CD1c-positive myeloid dendritic cell (primary cell): ENCODE measurements at regions not wholly inside any gene's neighbourhood (a gene's known extent, or its start where the extent isn't known, plus 50 kb on each side); places are given as distances from the start of the nearest gene placed in this dataset.

ENCODE experiments used
- DNase-seq: peaks from one replicate; pipeline ENCODE4 v3.0.0-alpha.2; 2016; ENCODE audit errors: extremely low spot score

DNA sequence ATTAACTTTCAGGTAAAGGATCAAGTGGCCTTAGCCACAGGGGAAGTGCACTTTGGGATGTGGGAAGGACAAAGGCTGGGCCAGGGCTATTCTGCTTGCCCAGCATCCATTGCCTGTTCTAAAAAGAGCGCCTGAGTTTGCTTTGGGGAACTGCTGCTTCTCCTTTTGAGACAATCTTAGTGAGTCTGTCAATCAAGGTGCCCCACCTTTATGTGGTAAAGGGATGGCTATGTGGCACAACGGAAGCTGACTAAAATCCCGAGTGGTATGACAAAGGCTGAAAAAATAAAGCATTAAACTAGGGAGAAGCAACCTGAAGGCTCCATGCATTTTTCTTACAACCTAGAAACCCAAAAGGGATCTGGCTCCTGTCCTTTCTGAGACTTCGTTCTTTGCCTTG is 540.5 kb downstream of the SLC4A3 start:
- DNase-seq: no peak

DNA sequence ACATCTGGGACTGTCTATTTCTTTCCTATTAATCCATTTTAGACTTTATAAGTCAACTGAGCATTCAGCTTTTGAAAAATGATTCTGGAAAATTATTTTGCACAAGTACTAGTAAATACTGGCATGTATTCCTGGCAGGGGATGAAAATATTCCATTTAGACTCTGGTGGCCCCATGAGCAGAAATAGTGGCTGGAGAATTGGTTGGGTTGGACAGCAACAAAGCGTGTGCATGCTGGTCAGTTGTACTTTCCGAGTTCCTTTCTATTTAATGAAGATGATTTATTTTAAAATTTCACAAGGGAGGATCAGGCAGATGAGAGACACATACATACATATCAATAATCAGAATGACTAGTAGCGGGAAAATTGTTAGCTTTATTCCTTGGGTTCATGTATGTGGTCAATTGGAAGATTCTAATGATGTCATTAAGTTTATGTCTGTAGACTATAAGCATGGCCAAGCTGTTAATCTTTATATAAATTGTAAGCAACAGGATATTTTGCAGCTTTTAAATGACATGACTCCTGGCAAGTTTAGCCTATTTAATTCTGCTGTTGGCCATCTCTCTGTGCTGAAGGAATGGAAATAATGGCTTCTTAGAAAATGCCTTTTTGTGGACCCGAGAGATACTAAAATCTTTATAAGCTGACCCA is 541.6 kb downstream of the SLC4A3 start:
- DNase-seq: no peak

DNA sequence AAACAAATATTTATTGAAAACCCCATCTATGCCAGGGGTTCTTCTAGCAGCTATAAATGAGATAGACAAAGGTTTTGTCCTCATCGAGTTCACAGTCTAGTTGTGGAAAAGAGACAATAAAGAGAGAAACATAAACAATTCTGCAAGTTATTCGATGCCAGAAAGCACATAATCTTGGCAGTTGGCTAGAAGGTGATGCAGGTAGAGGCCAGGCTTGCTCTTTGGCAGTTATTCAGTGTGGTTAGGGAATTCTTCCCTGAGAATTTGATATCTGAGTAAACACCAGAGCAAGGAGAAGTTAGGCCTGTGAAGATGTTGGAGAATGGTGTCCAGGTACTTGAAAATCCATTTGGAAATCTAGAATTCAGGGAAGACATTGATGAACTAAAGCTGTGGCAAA is 547.4 kb downstream of the SLC4A3 start:
- no peak for DNase-seq

DNA sequence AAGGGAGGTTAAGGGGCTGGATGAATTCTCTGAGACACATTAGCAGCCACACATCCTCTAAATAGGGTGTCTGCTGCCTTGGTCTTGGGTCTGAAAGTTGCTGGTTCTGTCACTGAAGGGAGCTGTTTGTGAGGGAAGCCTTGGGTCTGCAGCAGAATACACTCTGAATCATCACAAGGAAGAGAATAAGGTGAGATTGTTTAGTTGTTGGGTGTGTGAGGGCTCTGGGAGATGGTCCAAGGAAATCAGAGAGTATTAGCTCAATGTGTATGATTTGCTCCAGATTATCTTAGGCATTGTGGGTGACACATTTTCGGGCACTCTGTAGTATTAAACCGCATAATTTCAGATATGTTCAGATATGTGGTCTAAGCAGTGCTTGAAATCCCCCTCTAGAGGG is 548.5 kb downstream of the SLC4A3 start:
- DNase-seq: no peak

DNA sequence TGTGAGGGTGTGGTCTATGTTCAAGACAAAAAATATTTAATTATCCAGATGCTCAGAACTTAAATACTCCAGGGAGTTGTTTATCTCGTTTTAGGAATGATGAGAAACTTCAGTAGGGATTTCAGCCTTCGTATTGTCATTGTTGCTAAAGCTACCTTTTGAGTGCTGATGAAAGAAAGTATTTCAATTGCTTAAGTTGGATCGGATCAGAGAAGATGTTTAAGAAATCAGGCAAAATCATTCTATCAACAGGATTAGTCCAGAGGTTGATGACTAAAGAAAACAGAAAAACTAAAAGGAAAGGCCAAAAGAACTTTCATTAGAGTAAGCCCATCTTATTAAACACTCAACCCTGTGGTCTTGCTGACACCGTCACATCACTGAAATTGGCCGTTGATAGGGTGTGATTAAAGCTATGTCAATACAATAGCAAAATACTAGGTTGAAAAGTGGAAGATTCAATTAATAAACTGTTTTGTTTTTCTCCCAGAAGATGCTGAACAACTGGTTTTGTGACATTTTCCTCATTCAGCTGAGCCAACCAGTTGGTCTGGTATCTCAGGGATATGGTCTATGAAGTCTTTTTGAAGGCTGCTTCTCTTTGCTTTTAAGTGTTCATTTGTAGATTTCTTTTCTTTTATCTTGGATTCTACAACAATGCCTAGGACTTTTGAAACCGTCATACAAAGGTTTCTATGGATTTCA is 551.7 kb downstream of the SLC4A3 start:
- no peak for DNase-seq

DNA sequence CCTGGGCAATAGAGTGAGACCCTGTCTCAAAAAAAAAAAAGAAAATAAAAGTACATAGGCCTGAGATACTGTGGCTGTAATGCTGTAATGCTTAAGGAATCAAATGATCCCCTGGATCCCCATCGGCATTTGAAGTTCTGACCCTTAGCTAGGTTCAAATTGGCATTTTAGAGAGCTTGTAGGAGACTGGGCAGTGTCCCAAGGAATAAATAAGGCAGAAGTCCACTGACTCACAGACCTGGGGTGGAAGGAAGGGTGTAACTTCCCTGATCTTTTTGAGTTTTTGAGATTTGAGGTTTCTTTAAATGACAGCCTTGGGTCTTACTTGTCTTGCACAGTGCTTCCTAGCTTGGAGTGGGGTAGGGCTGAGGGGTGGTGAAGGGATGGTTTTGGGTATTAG is 553.7 kb downstream of the SLC4A3 start:
- no peak for DNase-seq

DNA sequence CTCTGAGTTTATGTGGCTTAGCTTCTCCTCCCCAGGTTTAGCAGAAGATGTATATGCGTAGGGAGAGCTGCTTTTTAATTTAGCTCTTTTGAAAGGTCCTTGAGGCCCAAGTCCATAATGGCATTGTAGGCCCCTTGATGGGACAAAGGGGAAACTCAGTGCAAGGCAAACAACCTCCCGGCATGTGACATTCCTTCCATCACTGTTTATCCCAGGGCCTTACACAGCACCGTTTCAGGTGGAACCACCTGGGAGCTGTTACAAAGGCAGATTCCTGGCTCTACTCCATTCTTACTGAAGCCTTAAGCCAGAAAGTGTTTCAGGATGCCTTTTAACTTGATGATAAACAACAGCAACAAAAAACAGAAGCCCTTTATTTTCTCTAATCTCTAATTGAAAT is 555.4 kb downstream of the SLC4A3 start:
- DNase-seq: no peak

DNA sequence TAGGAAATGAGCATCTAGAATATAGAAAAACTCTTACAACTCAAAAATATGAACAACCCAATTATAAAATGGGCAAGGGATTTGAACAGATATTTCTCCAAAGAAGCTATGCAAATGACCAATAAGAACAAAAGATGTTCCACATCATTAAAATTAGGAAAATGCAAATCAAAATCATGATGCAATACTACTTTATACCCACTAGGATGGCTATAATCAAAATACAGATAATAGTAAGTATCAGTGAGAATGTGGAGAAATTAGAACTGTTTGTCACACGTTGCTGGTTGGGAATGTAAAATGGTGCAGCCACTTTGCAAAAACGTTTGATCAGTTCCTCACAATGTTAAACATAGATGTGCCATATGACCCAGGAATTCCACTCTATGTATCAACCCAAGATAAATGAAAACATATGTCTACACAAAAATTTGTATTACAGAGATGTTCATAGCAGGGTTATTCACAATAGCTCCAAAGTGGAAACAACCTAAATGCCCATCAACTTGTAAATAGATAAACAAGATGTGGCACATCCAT is 558.4 kb downstream of the SLC4A3 start:
- DNase-seq: no peak

DNA sequence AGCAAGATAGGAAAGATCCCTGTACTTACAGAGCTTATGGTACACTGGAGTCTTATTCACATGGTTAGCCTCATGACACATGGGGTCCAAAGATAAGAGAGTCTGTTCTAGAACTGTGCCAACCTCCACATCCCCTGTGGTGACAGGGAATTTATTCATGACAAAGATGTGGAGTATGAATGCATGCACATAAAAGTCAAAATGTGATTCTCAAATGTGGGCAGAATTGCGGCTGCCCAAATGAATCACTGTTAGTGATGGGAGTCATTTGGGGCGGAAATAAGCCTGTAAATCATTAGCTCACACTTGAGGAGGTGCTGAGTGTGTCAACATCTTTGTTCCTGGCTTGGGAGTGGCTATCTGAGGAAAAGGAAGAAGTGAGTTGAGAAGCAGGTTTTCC is 560.6 kb downstream of the SLC4A3 start:
- DNase-seq: no peak

DNA sequence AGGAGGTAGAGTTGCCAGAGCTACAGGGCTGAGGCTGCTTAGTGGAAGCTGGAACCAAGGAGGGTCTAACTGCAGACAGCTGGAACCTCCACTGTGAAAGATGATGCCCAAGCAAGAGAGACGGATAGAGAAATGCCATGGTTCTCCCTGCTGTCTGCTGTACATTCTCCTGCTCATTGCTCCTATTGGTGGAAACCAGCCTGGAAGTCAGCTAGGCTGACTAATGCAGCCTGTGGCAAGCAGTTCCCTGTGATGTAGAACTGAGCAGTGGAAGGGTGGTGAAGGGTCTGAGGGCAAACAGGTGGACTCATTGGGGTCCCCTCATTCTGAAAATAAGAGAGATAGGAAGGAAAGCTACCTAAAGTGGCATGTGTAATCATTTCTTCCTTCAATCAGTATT is 563.6 kb downstream of the SLC4A3 start:
- DNase-seq: no peak

DNA sequence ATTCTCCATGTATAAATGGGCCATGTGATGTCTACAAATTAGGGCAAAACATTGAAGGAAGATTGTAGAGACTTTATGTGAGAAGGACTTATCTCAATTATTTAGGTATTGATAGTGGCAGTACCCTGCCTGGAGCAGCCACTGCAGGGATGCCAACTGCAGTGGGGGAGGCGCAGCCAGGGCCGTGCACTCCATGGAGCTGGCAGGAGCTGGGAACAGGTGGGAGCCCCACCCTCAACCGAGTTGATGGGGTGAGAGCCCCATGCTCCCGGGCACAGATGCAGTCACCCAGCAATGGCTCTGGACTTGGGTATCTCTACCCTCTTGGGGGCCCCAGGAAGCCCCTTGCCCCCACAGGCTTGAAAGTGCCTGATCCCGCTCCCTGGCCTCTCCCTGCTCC is 564.3 kb downstream of the SLC4A3 start:
- DNase-seq: no peak

DNA sequence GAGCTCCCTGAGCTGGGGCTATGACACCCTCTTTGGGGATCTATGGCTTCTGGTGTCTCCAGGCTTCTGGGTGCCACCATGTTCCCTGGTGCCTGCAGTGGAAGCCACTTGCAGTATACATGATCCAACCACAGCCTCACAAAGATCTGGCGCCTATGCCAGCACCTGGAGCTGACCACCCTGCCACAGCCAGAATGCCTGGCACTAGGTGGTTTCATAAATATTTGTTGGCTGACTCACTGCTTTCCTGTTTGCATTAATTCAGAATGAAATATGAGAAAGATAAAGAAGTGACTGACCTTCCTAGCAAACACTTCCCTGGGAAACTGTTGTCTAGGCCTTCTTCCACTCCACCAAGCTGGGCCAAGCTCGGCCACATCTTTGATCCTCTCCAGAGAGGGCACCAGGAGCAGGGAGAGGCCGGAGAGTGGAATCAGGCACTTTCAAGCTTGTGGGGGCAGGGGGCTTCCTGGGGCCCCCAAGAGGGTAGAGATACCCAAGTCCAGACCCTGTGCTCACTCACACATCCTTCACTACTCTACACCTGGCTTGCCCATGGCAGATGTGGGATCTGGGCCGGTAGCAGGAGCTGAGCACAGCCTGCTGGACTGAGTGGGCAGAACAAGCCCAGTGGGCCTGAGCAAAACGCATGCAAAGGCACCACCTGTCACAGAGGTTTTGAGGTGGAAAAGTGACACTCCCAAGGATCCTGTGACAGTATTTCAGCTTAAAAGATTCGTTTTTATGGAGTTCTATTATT is 565.7 kb downstream of the SLC4A3 start:
- DNase-seq: no peak

DNA sequence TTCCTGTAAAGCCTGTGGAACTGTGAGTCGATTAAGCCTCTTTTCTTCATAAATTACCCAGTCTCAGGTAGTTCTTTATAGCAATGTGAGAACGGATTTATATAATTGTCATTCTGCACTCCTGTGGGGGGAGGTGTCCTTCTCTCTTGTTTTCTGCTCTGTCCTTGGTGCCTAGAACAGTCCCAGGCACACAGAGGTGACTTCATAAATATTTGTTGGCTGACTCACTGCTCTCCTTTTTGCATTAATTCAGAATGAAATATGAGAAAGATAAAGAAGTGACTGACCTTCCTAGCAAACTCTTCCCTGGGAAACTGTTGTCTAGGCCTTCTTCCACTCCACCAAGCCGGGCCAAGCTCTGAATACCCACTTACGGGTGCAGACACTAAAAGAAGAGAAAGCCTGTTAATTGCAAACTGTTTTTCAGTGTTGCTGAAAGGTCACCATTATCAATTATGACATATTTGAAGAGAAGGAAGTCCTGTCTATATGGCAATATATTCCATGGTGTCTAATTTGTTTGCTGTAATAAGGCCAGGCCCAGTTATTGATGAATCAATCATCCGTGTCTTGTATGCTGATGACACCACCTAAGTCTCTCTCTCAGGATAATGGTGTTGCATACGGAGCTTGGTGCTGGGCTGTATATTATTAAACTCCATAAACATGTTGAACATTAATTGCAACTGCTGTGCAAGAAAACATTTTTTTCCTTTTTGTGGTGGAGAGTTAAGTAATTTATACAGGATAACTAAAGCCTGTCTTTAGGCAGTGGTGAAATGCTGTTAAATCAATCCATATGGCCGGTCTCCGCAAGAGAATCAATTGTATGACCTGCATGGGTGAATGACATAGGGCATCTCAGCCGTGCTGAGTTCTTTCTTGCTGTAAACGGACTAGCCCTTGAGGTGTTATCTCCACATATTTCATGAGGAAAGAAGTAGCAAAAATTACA is 567.5 kb downstream of the SLC4A3 start:
- DNase-seq: no peak

DNA sequence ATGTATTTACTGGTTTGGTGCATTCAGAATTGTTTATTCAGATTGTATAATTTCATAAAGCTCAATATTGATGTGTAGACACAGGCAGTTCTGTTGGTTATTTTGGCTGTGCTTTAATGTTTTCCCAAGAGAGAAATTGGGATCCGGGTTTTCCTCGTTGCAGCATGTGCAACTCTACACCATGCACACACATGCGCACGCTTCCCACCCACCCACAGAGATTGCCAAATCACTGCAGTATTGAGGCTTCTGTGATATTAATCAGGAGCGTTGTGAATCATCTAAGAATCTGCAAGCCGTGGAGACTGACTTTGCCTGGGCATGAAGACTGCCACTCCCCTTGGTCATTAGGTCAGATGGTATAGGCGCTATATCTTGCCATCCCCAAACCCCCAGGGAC is 571.5 kb downstream of the SLC4A3 start:
- DNase-seq: no peak

DNA sequence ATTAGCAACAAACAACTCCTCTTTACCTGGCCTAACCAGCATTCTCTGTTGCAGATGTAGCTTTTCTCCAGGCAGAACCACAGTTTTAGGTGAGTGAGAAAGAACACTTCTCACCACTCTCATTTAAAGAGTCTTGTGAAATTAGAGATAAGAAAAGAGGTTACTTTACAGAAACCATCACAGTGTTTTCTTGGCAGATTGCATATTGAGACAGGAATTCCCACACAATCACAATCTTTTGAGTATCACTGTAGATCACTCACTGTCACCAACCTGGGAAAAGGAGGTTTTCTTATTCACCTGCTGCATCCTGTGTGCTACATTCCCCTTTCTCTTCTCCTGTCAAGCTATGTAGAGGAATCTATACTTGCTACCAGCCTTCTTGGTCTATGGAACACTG is 574.6 kb downstream of the SLC4A3 start:
- DNase-seq: no peak

DNA sequence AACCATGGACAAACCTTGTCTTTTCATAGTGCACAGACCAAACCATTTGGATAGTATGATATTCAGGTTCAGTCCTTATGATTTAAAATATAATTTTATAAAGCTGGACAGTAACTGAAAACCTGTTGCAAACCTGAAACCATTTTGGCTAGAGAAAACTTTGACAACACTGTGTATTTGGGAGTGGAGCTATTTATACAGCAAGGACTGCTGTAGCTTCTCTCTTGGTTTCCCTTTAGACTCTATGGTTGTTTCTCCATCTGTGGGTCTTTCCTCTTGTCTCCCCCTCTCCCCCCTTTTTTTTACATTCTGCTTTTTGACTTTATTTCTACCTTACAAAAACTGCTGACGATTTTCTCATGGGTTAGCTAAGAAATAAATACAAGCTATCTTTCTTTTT is 581.7 kb downstream of the SLC4A3 start:
- DNase-seq: no peak

DNA sequence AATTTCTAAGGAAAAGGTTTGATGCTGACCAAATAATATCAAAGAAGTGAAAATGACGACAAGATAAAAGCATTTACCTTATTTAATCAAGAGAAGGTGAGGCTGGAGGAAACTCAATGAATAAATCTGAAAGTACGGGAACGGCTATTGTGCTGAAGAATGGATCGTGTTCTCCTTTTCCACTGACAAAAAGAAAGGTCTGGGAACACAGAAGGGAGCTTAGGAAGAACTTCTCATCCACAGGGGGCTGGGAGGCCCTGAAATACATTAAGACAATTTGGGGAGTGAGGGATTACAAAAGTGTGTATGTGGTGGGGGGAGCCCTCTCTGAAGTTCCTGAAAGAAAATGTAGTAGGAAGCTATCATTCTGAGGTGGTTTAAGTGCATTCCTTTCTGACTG is 582.3 kb downstream of the SLC4A3 start:
- no peak for DNase-seq

DNA sequence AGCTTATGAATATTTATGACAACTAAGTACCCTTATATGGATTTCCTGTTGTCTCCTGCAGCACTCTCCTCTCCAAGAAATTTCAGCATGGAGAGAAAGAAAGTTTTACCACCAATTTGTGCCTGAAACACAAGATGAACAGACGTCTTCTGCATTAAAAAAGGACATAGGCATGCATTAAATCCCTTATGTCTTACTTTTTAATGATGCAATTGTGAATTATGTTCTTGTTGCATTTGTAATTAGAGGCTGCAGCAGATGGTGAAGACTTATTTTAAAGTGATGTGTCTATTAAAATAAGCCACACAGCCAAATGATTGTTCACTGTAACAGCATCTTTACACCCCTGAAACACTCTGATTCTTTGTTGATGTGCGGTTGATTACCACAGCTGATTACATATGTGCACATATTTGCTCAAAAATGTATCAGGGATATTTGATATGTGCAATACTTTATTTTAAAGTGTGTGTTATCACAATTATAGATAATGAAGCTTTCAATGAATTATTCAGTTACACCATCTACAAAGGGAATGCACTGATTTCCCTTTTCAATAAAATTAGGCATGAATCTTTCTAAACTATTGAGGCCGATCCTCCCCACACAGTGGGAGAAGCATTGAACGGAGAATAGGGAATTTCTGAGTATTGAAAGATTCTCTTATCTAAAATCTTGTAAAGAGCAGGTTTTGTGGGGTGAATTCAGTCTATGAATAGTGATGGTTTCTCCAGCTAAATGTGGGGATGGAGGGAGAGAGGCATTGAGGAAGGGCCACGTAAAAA is 585.1 kb downstream of the SLC4A3 start:
- no peak for DNase-seq

DNA sequence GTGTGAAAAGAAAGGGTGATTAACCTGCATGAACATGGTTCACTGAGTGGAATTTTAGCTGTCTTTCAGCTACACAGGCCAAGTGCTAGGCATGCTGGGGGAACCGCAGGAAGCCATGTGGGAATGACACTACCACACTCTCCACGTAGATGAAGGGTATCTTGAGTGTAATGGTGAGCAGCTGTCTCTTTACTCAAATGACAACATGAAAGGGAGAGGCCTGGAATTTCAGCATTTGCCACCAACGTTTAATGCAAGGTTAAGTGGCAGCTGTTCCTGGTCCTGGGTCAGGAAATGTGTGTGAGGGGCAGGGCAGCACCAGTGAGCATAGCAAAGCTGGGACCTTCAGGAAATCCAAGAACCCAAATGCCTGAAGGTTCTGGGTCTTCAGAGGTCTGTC is 588.4 kb downstream of the SLC4A3 start:
- no peak for DNase-seq

DNA sequence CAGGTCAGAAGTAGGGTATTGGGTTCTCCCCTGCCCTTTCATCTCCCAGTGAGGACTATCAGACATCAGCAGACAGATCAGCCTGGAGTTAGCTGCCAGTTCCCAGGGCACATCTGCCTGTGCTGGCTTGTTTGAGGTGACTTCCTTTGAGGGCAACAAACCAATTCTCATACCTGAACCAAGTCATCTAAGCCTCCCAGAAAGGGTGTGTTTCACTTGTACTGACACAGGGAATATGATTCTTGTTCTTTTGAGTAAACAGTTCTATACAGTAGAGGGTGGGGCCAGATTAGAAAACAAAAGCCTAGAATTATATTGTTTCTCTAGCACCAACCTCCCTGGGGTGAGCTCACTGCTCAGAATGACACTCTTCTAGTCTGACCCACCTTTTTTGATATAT is 591.9 kb downstream of the SLC4A3 start:
- DNase-seq: no peak

DNA sequence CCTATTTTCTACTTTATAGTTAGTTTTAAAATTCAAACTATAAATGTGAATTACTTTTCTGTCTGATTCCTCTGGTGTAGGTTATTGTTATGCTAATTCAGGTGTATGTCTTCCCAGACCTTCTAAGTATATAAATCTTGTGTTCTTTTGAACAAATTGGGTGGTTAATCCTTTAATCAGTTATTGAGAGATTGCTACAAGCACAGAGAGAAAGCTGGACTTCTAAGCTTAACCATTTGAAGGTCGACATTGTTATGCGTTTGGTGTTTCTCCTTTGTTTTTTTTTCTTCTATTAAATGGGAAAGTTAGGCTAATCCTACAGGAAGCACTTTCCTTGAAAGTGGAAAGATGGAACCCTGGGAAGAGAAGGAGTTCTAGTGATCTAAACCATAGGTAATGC is 592.6 kb downstream of the SLC4A3 start:
- DNase-seq: no peak
